HepG2 (cell line): ENCODE measurements at regions not wholly inside any gene's neighbourhood (a gene's known extent, or its start where the extent isn't known, plus 50 kb on each side); places are given as distances from the start of the nearest gene placed in this dataset.

Experiments
- ADNP ChIP-seq: sonication (generic); formaldehyde crosslinking; IDR thresholded peaks from 2 replicates; pipeline ENCODE4 v1.4.0; 2020; ENCODE audit warnings: missing genetic modification reagents
- DNMT1 ChIP-seq: sonication (generic); formaldehyde crosslinking; IDR thresholded peaks from 2 replicates; pipeline ENCODE4 v1.5.1; 2020; ENCODE audit warnings: mild to moderate bottlenecking, missing genetic modification reagents
- ETV6 ChIP-seq: sonication (generic); formaldehyde crosslinking; conservative IDR thresholded peaks from 2 replicates; pipeline ENCODE4 v1.4.0; 2020; ENCODE audit warnings: missing genetic modification reagents
- GATA4 ChIP-seq: sonication (generic); IDR thresholded peaks from 2 replicates; pipeline ENCODE4 v1.6.1; 2016; ENCODE audit warnings: antibody characterized with exemption, low read depth, borderline replicate concordance
- KIAA2018 ChIP-seq: sonication (generic); formaldehyde crosslinking; IDR thresholded peaks from 2 replicates; pipeline ENCODE4 v1.5.0; 2020; ENCODE audit warnings: mild to moderate bottlenecking, missing genetic modification reagents, borderline replicate concordance
- TFDP1 ChIP-seq: IDR thresholded peaks from 2 replicates; pipeline ENCODE4 v1.6.1; 2016; ENCODE audit warnings: missing compliant biosample characterization, missing genetic modification reagents, borderline replicate concordance
- TIGD3 ChIP-seq: sonication (generic); formaldehyde crosslinking; IDR thresholded peaks from 2 replicates; pipeline ENCODE4 v1.5.1; 2020; ENCODE audit warnings: mild to moderate bottlenecking, missing genetic modification reagents, borderline replicate concordance
- ZBTB1 ChIP-seq: sonication (generic); formaldehyde crosslinking; IDR thresholded peaks from 2 replicates; pipeline ENCODE4 v1.4.0; 2020; ENCODE audit warnings: missing genetic modification reagents, borderline replicate concordance
- ZBTB10 ChIP-seq: sonication (generic); formaldehyde crosslinking; IDR thresholded peaks from 2 replicates; pipeline ENCODE4 v1.4.0; 2020; ENCODE audit warnings: missing genetic modification reagents, borderline replicate concordance
- ZNF292 ChIP-seq: sonication (generic); formaldehyde crosslinking; IDR thresholded peaks from 2 replicates; pipeline ENCODE4 v1.8.1; 2022; ENCODE audit warnings: mild to moderate bottlenecking, low read depth, missing genetic modification reagents, borderline replicate concordance

- no peak for TF ChIP-seq KIAA2018 (CRISPR knock-in tag)
- TF ChIP-seq ZNF292 (CRISPR knock-in tag): no peak; the same call in none of the 2 replicates
- no peak for TF ChIP-seq TIGD3 (CRISPR knock-in tag)
- TF ChIP-seq TFDP1 (CRISPR knock-in tag): no peak
- no peak for TF ChIP-seq DNMT1 (CRISPR knock-in tag)
- no peak for TF ChIP-seq ZBTB1 (CRISPR knock-in tag)
- no peak for TF ChIP-seq ETV6 (CRISPR knock-in tag)
- TF ChIP-seq ADNP (CRISPR knock-in tag): no peak
- TF ChIP-seq GATA4: peak; percentile 65; the same call in 1 of the 2 replicates
- no peak for TF ChIP-seq ZBTB10
Measured at GRCh38 chr20:47417245-47418068, 61.0 kb upstream of the ZMYND8 start (continued).
